Body of pancreas (tissue), 4 donors: ENCODE measurements at regions not wholly inside any gene's neighbourhood (a gene's known extent, or its start where the extent isn't known, plus 50 kb on each side); places are given as distances from the start of the nearest gene placed in this dataset.

Experiments used
- POLR2A ChIP-seq, 3 donors: fragments of 450-650 bp; IDR thresholded peaks; one replicate each; pipeline ENCODE4 v1.6.1; 2016; ENCODE audit warnings: antibody characterized with exemption in 3 of 3, mild to moderate bottlenecking in 2 of 3
- TF ChIP-seq, protein P1 (sequence below), 7 experiments: fragments of 450-650 bp in 4 of 7; fragments of 200-600 bp in 3 of 7; sonication (generic) in 3 of 7; IDR thresholded peaks; one replicate each; pipeline ENCODE4 v1.5.1; 2016 to 2019; ENCODE audit warnings: antibody characterized with exemption in 7 of 7

DNA sequence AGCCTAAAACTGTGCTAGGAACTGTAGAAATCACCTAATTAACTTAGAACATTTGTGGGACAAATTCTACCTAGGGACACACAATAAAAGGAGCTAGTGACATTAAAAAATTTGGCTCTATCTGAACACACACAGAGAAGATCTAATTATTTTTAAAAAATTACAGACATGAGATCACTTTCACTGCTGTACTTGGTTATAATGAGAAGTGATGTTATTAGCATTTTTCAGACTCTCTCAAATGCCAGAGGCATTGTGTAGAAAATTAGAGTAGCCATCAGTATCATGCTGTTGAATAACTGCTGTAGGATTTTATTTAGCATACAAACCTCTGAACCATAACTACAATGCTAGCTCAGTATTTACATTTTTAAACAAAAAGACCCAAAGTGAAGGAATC is 109.1 kb upstream of the ANK2 start:
- TF ChIP-seq, protein P1, sequence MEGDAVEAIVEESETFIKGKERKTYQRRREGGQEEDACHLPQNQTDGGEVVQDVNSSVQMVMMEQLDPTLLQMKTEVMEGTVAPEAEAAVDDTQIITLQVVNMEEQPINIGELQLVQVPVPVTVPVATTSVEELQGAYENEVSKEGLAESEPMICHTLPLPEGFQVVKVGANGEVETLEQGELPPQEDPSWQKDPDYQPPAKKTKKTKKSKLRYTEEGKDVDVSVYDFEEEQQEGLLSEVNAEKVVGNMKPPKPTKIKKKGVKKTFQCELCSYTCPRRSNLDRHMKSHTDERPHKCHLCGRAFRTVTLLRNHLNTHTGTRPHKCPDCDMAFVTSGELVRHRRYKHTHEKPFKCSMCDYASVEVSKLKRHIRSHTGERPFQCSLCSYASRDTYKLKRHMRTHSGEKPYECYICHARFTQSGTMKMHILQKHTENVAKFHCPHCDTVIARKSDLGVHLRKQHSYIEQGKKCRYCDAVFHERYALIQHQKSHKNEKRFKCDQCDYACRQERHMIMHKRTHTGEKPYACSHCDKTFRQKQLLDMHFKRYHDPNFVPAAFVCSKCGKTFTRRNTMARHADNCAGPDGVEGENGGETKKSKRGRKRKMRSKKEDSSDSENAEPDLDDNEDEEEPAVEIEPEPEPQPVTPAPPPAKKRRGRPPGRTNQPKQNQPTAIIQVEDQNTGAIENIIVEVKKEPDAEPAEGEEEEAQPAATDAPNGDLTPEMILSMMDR (IDR thresholded peaks at IDR 0.05) = no peak
- no peak for TF ChIP-seq POLR2A (IDR thresholded peaks at IDR 0.05)
